HEK293 (cell line): ENCODE measurements at regions not wholly inside any gene's neighbourhood (a gene's known extent, or its start where the extent isn't known, plus 50 kb on each side); places are given as distances from the start of the nearest gene placed in this dataset.
"Not testable (repeated sequence)": the region's sequence is repeated elsewhere in the genome, so short reads cannot be mapped to it uniquely, and the experiment has no call there.

Source experiments
- CTCF ChIA-PET: fragments of 350-600 bp; formaldehyde crosslinking; extraction: SDS; loops from one replicate; lab custom pipeline; 2021; ENCODE audit warnings: antibody characterized with exemption; lab: Yijun Ruan, JAX
- POLR2A ChIA-PET: fragments of 300-600 bp; formaldehyde crosslinking; extraction: SDS; loops from one replicate; lab custom pipeline; 2020; ENCODE audit warnings: antibody characterized with exemption, inconsistent platforms; lab: Yijun Ruan, JAX
- H3K27ac ChIP-seq: fragments of 200-500 bp; sonication (Bioruptor generic); 2 replicates; pipeline ENCODE4 v1.5.1; 2014; ENCODE audit warnings: low read depth, low read length, control low read depth, inconsistent platforms; ENCODE audit errors: extremely low read depth
- H3K36me3 ChIP-seq, 2 experiments: fragments of 200-500 bp in 1 of 2; sonication (Bioruptor generic) in 1 of 2; 1 replicate in 1 of 2; 2 replicates in 1 of 2; pipeline ENCODE4 v1.5.1; 2014 to 2017; ENCODE audit warnings: inconsistent platforms in 2 of 2, low read length in 2 of 2; ENCODE audit not compliant: control insufficient read depth in 2 of 2, insufficient read depth in 1 of 2
- H3K4me1 ChIP-seq: fragments of 200-500 bp; sonication (Bioruptor generic); 2 replicates; pipeline ENCODE4 v1.5.1; 2014; ENCODE audit warnings: mild to moderate bottlenecking, low read length, inconsistent platforms; ENCODE audit not compliant: control insufficient read depth, insufficient read depth
- H3K4me3 ChIP-seq: 2 replicates; pipeline ENCODE4 v1.5.1; 2011; ENCODE audit warnings: low read depth, mild to moderate bottlenecking, control low read depth, low read length, moderate library complexity
- H3K9me3 ChIP-seq: fragments of 200-500 bp; sonication (Bioruptor generic); 2 replicates; pipeline ENCODE4 v1.5.1; 2014; ENCODE audit warnings: low read depth, low read length, inconsistent platforms; ENCODE audit not compliant: control insufficient read depth, insufficient read depth
- FEZF1 ChIP-seq: fragments of 450-650 bp; formaldehyde crosslinking; IDR thresholded peaks from 2 replicates; pipeline ENCODE4 v1.5.1; 2016; ENCODE audit warnings: missing biosample characterization, missing genetic modification characterization
- GLIS1 ChIP-seq: fragments of 450-650 bp; formaldehyde crosslinking; IDR thresholded peaks from 2 replicates; pipeline ENCODE4 v1.5.1; 2016; ENCODE audit warnings: missing biosample characterization, missing genetic modification characterization
- PRDM4 ChIP-seq: fragments of 450-650 bp; formaldehyde crosslinking; IDR thresholded peaks from 2 replicates; pipeline ENCODE4 v1.5.1; 2017; ENCODE audit warnings: missing biosample characterization, missing genetic modification characterization
- TSHZ1 ChIP-seq: fragments of 450-650 bp; formaldehyde crosslinking; IDR thresholded peaks from 2 replicates; pipeline ENCODE4 v1.5.1; 2016; ENCODE audit warnings: missing biosample characterization, missing genetic modification characterization, borderline replicate concordance
- YY2 ChIP-seq: fragments of 450-650 bp; formaldehyde crosslinking; IDR thresholded peaks from 2 replicates; pipeline ENCODE4 v1.5.1; 2016; ENCODE audit warnings: missing biosample characterization, missing genetic modification characterization
- ZNF112 ChIP-seq: fragments of 450-650 bp; formaldehyde crosslinking; IDR thresholded peaks from 2 replicates; pipeline ENCODE4 v1.5.0; 2017; ENCODE audit warnings: missing biosample characterization, missing genetic modification characterization
- ZNF214 ChIP-seq: fragments of 450-650 bp; formaldehyde crosslinking; IDR thresholded peaks from 2 replicates; pipeline ENCODE4 v1.5.1; 2017; ENCODE audit warnings: missing biosample characterization, mild to moderate bottlenecking, missing genetic modification characterization, borderline replicate concordance
- ZNF510 ChIP-seq: fragments of 450-650 bp; formaldehyde crosslinking; IDR thresholded peaks from 2 replicates; pipeline ENCODE4 v1.5.1; 2018; ENCODE audit warnings: mild to moderate bottlenecking, missing genetic modification characterization, missing biosample characterization; ENCODE audit not compliant: insufficient replicate concordance
- ZNF549 ChIP-seq: fragments of 450-650 bp; IDR thresholded peaks from 2 replicates; pipeline ENCODE4 v1.5.1; 2018; ENCODE audit warnings: missing biosample characterization, missing genetic modification characterization, mild to moderate bottlenecking, inconsistent platforms, moderate library complexity
- ZNF560 ChIP-seq: fragments of 450-650 bp; formaldehyde crosslinking; IDR thresholded peaks from 2 replicates; pipeline ENCODE4 v1.5.1; 2017; ENCODE audit warnings: missing biosample characterization, missing genetic modification characterization, borderline replicate concordance
- ZNF571 ChIP-seq: fragments of 450-650 bp; formaldehyde crosslinking; IDR thresholded peaks from 2 replicates; pipeline ENCODE4 v1.5.0; 2017; ENCODE audit warnings: missing biosample characterization, missing genetic modification characterization
- ZNF785 ChIP-seq: fragments of 450-650 bp; formaldehyde crosslinking; IDR thresholded peaks from 2 replicates; pipeline ENCODE4 v1.5.1; 2016; ENCODE audit warnings: missing biosample characterization, missing genetic modification characterization
- TF ChIP-seq, protein P1 (sequence below): fragments of 450-650 bp; formaldehyde crosslinking; IDR thresholded peaks from 2 replicates; pipeline ENCODE4 v1.5.1; 2016; ENCODE audit warnings: missing biosample characterization, missing genetic modification characterization

- TF ChIP-seq ZNF571 (tag by site-specific recombination) (no peak), ZNF510 (tag by site-specific recombination) (no peak)
- TF ChIP-seq, all 188 proteins: peak for 0
Observed at GRCh38 chr12:131466932-131467331, 244.0 kb upstream of the SFSWAP start (continued).

DNA sequence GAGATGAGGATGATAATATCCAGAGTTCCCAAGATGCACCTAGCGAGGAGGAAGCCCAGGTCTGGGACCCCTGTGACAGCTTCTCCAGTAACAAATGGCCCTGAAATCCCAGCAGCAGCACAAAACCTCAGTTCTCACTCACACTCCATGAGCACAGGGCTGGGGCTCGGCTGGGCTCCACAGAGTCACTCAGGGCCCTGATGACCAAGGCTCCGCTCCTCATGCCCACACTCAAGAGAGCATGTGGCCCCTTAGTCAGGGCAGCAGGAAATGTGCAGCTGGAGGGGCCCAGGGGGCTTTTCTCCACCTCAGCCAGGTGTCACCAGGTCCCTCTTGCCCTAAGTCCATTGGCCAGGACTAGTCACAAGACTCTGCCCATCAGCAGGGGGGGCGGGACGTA is 242.7 kb upstream of the SFSWAP start:
- no peak overlapping the region for H3K4me3 ChIP-seq
- no peaks in the 10 kb centered on the region; the same call in 1 of the 2 replicates for H3K9me3 ChIP-seq
- no peaks in the 10 kb centered on the region for H3K36me3 ChIP-seq
- no peak overlapping the region for H3K27ac ChIP-seq
- ChIA-PET POLR2A (no interaction called here), CTCF (interaction anchor here (2.6 kb wide), 1 partner anchor 14 kb away, joined by 8 read pairs; no protein-coding TSS in a partner anchor)
- no peak for TF ChIP-seq PRDM4 (tag by site-specific recombination)
- no peak for TF ChIP-seq GLIS1
- no peak for TF ChIP-seq ZNF785 (tag by site-specific recombination)
- no peak for TF ChIP-seq TSHZ1 (tag by site-specific recombination)
- no peak for TF ChIP-seq ZNF549 (tag by site-specific recombination)
- no peak for TF ChIP-seq YY2 (tag by site-specific recombination)
- TF ChIP-seq FEZF1 (tag by site-specific recombination): no peak
- TF ChIP-seq ZNF214 (tag by site-specific recombination): no peak
- TF ChIP-seq, protein P1, sequence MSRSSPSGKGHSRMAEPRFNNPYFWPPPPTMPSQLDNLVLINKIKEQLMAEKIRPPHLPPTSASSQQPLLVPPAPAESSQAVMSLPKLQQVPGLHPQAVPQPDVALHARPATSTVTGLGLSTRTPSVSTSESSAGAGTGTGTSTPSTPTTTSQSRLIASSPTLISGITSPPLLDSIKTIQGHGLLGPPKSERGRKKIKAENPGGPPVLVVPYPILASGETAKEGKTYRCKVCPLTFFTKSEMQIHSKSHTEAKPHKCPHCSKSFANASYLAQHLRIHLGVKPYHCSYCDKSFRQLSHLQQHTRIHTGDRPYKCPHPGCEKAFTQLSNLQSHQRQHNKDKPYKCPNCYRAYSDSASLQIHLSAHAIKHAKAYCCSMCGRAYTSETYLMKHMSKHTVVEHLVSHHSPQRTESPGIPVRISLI: no peak
- no peak for TF ChIP-seq ZNF112
- no peak for TF ChIP-seq ZNF560 (tag by site-specific recombination)
- no peaks in the 10 kb centered on the region for H3K4me1 ChIP-seq

- H3K9me3 ChIP-seq, H3K4me3 ChIP-seq, H3K4me1 ChIP-seq, H3K36me3 ChIP-seq, CTCF ChIA-PET, H3K27ac ChIP-seq, POLR2A ChIA-PET: not testable (repeated sequence)
Observed at GRCh38 chr12:131469945-131470344, 240.9 kb upstream of the SFSWAP start.
